H1 (cell line): ENCODE measurements at regions not wholly inside any gene's neighbourhood (a gene's known extent, or its start where the extent isn't known, plus 50 kb on each side); places are given as distances from the start of the nearest gene placed in this dataset.

ENCODE experiments used
- CTCF ChIA-PET: fragments of 300-600 bp; sonication (Branson Sonifier 250); formaldehyde crosslinking; loops from one replicate; lab custom pipeline; 2021; ENCODE audit not compliant: partially characterized antibody; lab: Charles Lee
- POLR2A ChIA-PET: fragments of 300-600 bp; sonication (Branson Sonifier 250); formaldehyde crosslinking; loops from one replicate; lab custom pipeline; 2021; ENCODE audit warnings: inconsistent platforms; ENCODE audit not compliant: partially characterized antibody; lab: Charles Lee
- DNase-seq, 2 experiments: peaks; one replicate each; pipeline versions ENCODE4 v3.0.0 to v3.0.0-alpha.2; 2010 to 2022; ENCODE audit warnings: low spot score in 2 of 2, low read depth in 1 of 2, mixed read lengths in 1 of 2
- FAIRE-seq: peaks from 2 replicates; lab custom pipeline; 2011; peaks lifted over from hg19 to GRCh38; lab: Jason Lieb, UNC
- H2AFZ ChIP-seq: 2 replicates; pipeline ENCODE4 v1.8.1; 2012; ENCODE audit warnings: low read length, inconsistent platforms
- H2AK5ac ChIP-seq: 2 replicates; pipeline ENCODE4 v1.6.1; 2013; ENCODE audit warnings: low read depth, low read length
- H2BK120ac ChIP-seq: replicated peaks from 2 replicates; pipeline ENCODE3; 2013; ENCODE audit warnings: low read depth, low read length, inconsistent platforms
- H2BK12ac ChIP-seq: 2 replicates; pipeline ENCODE4 v1.6.1; 2013; ENCODE audit warnings: low read depth, low read length
- H2BK15ac ChIP-seq: 2 replicates; pipeline ENCODE4 v1.6.1; 2013; ENCODE audit warnings: low read length
- H2BK20ac ChIP-seq: 2 replicates; pipeline ENCODE4 v1.6.1; 2013; ENCODE audit warnings: low read length
- H2BK5ac ChIP-seq: 2 replicates; pipeline ENCODE4 v1.6.1; 2013; ENCODE audit warnings: low read depth, low read length
- H3K14ac ChIP-seq: 2 replicates; pipeline ENCODE4 v1.6.1; 2013; ENCODE audit warnings: inconsistent platforms; ENCODE audit not compliant: insufficient read length
- H3K18ac ChIP-seq: 2 replicates; pipeline ENCODE4 v1.6.1; 2013; ENCODE audit warnings: low read length; ENCODE audit errors: extremely low read depth
- H3K23ac ChIP-seq: 2 replicates; pipeline ENCODE4 v1.6.1; 2013; ENCODE audit warnings: inconsistent platforms; ENCODE audit not compliant: insufficient read length
- H3K23me2 ChIP-seq: 2 replicates; pipeline ENCODE4 v1.6.1; 2013; ENCODE audit warnings: low read depth, low read length
- H3K27ac ChIP-seq: 2 replicates; pipeline ENCODE4 v1.6.1; 2011; ENCODE audit warnings: low read depth, low read length, inconsistent platforms
- H3K27me3 ChIP-seq, 4 experiments: replicated peaks in 1 of 4; 1 replicate in 1 of 4; 2 replicates in 3 of 4; pipeline versions ENCODE4 v1.6.1 to v1.8.1; 2011 to 2013; ENCODE audit warnings: low read length in 3 of 4, mild to moderate bottlenecking in 3 of 4, inconsistent platforms in 2 of 4, mixed read lengths in 2 of 4, moderate library complexity in 1 of 4; ENCODE audit not compliant: control insufficient read depth in 3 of 4, insufficient read depth in 3 of 4; ENCODE audit errors: extremely low read depth in 1 of 4
- H3K36me3 ChIP-seq, 4 experiments: 2 replicates each; pipeline versions ENCODE4 v1.6.1 to v1.8.1; 2011 to 2013; ENCODE audit warnings: mild to moderate bottlenecking in 4 of 4, low read length in 3 of 4, moderate library complexity in 2 of 4, control low read depth in 1 of 4, inconsistent platforms in 1 of 4; ENCODE audit not compliant: insufficient read depth in 4 of 4, control insufficient read depth in 2 of 4
- H3K4ac ChIP-seq: replicated peaks from 2 replicates; pipeline ENCODE3; 2013; ENCODE audit warnings: low read length, low read depth, mixed read lengths, inconsistent platforms; ENCODE audit not compliant: insufficient read length
- H3K4me1 ChIP-seq, 4 experiments: replicated peaks in 1 of 4; 1 replicate in 1 of 4; 2 replicates in 3 of 4; pipeline versions ENCODE4 v1.6.1 to v1.8.1; 2011 to 2013; ENCODE audit warnings: low read length in 3 of 4, inconsistent platforms in 2 of 4, mixed read lengths in 1 of 4; ENCODE audit not compliant: insufficient read depth in 4 of 4, control insufficient read depth in 3 of 4
- H3K4me2 ChIP-seq, 2 experiments: 2 replicates each; pipeline versions ENCODE4 v1.6.1 to v1.8.1; 2011 to 2013; ENCODE audit warnings: low read depth in 2 of 2, low read length in 2 of 2, control low read depth in 1 of 2, inconsistent platforms in 1 of 2, mild to moderate bottlenecking in 1 of 2; ENCODE audit not compliant: insufficient read depth in 1 of 2
- H3K4me3 ChIP-seq, 4 experiments: fragments of 200-600, 300-600 bp in 1 of 4; sonication (generic), shearing (Covaris generic), sonication (Bioruptor Twin) in 1 of 4; 2 replicates each; pipeline versions ENCODE4 v1.5.1 to v1.8.1; 2011 to 2016; ENCODE audit warnings: low read length in 4 of 4, low read depth in 3 of 4, control low read depth in 2 of 4, inconsistent platforms in 2 of 4, mild to moderate bottlenecking in 2 of 4, mixed read lengths in 1 of 4, moderate library complexity in 1 of 4; ENCODE audit not compliant: insufficient read depth in 2 of 4; ENCODE audit errors: extremely low read depth in 1 of 4
- H3K56ac ChIP-seq: replicated peaks from 2 replicates; pipeline ENCODE3; 2013; ENCODE audit warnings: low read depth, mild to moderate bottlenecking, mixed read lengths, low read length, inconsistent platforms; ENCODE audit not compliant: insufficient read length
- H3K79me1 ChIP-seq: 2 replicates; pipeline ENCODE4 v1.6.1; 2013; ENCODE audit warnings: low read depth, low read length, control low read depth
- H3K79me2 ChIP-seq, 2 experiments: 2 replicates each; pipeline versions ENCODE4 v1.6.1 to v1.8.1; 2012 to 2013; ENCODE audit warnings: low read length in 2 of 2, mild to moderate bottlenecking in 2 of 2, inconsistent platforms in 1 of 2; ENCODE audit not compliant: insufficient read depth in 2 of 2, control insufficient read depth in 1 of 2
- H3K9ac ChIP-seq, 4 experiments: replicated peaks in 1 of 4; 1 replicate in 1 of 4; 2 replicates in 3 of 4; pipeline versions ENCODE4 v1.6.1 to v1.8.1; 2011 to 2013; ENCODE audit warnings: low read depth in 3 of 4, low read length in 3 of 4, control low read depth in 2 of 4, mild to moderate bottlenecking in 2 of 4, moderate library complexity in 2 of 4, inconsistent platforms in 1 of 4; ENCODE audit errors: extremely low read depth in 1 of 4
- H3K9me3 ChIP-seq, 2 experiments: 2 replicates each; pipeline versions ENCODE4 v1.6.1 to v1.8.1; 2012 to 2013; ENCODE audit warnings: mild to moderate bottlenecking in 2 of 2, moderate library complexity in 2 of 2, control low read depth in 1 of 2, inconsistent platforms in 1 of 2, low read depth in 1 of 2, low read length in 1 of 2, mixed read lengths in 1 of 2; ENCODE audit not compliant: insufficient read depth in 2 of 2
- H4K20me1 ChIP-seq, 2 experiments: replicated peaks in 1 of 2; 2 replicates each; pipeline versions ENCODE3 to v1.8.1; 2011 to 2013; ENCODE audit warnings: inconsistent platforms in 2 of 2, low read length in 2 of 2, mild to moderate bottlenecking in 1 of 2; ENCODE audit not compliant: insufficient read depth in 2 of 2, control insufficient read depth in 1 of 2
- H4K5ac ChIP-seq: 2 replicates; pipeline ENCODE4 v1.6.1; 2013; ENCODE audit warnings: low read length, low read depth, mixed read lengths, inconsistent platforms; ENCODE audit not compliant: insufficient read length
- H4K8ac ChIP-seq: 2 replicates; pipeline ENCODE4 v1.8.0; 2013; ENCODE audit warnings: mild to moderate bottlenecking, moderate library complexity, low read length, inconsistent platforms; ENCODE audit not compliant: insufficient read depth; ENCODE audit errors: extremely low read depth
- H4K91ac ChIP-seq: replicated peaks from 2 replicates; pipeline ENCODE3; 2013; ENCODE audit warnings: low read length, mixed read lengths, inconsistent platforms; ENCODE audit not compliant: insufficient read length
- CBX8 ChIP-seq: fragments of 300-800, 300-1000 bp; sonication (generic); IDR thresholded peaks from 2 replicates; pipeline ENCODE4 v1.7.1; 2016; ENCODE audit warnings: low read depth, low read length, borderline replicate concordance
- E2F6 ChIP-seq: IDR thresholded peaks from 2 replicates; pipeline ENCODE4 v1.6.1; 2012; ENCODE audit warnings: inconsistent platforms
- WGBS, 2 experiments: shearing (Covaris generic) in 1 of 2; methylation state at CpG; one replicate each; pipeline versions ENCODE4 v1.1.6 to v1.1.7; 2013 to 2015; ENCODE audit warnings: low lambda C conversion rate in 2 of 2, mixed read lengths in 2 of 2, inconsistent platforms in 1 of 2, low coverage in 1 of 2, missing lambda C conversion rate in 1 of 2; ENCODE audit not compliant: insufficient replicate concordance in 2 of 2, insufficient coverage in 1 of 2, insufficient read length in 1 of 2; ENCODE audit errors: extremely low coverage in 1 of 2, missing lambda C conversion rate in 1 of 2; 5-methylcytosine and 5-hydroxymethylcytosine counted together

DNA sequence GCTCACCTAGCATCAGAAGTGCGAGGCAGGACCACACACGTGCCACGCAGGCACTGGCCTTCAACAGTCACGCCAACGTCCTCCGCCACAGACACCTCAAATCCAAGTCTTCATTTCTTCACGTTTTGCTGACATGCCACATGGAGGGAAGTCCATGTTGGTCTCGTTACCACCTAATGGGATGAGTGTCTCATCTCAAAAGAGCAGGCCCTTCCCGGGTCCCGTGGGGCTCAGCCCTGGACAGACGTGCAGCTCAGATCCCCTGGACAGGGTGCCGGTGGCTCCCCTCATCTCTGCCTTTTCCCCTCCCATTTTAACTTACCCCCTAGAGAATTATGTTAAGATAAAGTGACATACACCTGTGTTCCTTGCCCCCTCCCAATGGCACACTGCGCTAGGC lies 76.8 kb downstream of the MRPL36 start:
- Histone ChIP-seq H3K56ac (no peak overlapping the region), H3K4ac (no peak overlapping the region)
- TF ChIP-seq CBX8 (no peak), E2F6 (no peak)
- TF ChIP-seq, all 59 proteins: peak for 0
- H3K9me3 ChIP-seq = peaks cover 13 to 15% of the 10 kb centered on the region in 2 experiments; a peak in 3 of 4 replicates
- no peak overlapping the region; the same call in 1 of the 2 replicates for H2BK20ac ChIP-seq
- H2AK5ac ChIP-seq = no peak overlapping the region
- H3K79me1 ChIP-seq = no peaks in the 10 kb centered on the region
- peaks cover 0 to 17% (median 14%) of the 10 kb centered on the region in 4 experiments; a peak in 6 of 7 replicates for H3K4me1 ChIP-seq
- no peak overlapping the region for H4K5ac ChIP-seq
- peaks cover 0 to 9% (median 3%) of the 10 kb centered on the region in 4 experiments; a peak in 2 of 7 replicates for H3K27me3 ChIP-seq
- POLR2A ChIA-PET = no interaction called here
- no peak overlapping the region for H2AFZ ChIP-seq
- no peak overlapping the region for H3K4me2 ChIP-seq
- no peak overlapping the region for H3K27ac ChIP-seq
- no peak overlapping the region for H2BK120ac ChIP-seq
- H3K4me3 ChIP-seq = no peak overlapping the region
- H4K8ac ChIP-seq = no peak overlapping the region
- no peak overlapping the region for H2BK5ac ChIP-seq
- no peaks in the 10 kb centered on the region for H3K79me2 ChIP-seq
- H3K36me3 ChIP-seq = no peaks in the 10 kb centered on the region
- DNase-seq = peak in 1 of 2 experiments; percentile 30
- no peak overlapping the region for H3K9ac ChIP-seq
- no peak overlapping the region for H4K91ac ChIP-seq
- no peaks in the 10 kb centered on the region for H4K20me1 ChIP-seq
- FAIRE-seq = no peak
- no peak overlapping the region for H3K18ac ChIP-seq
- H3K23ac ChIP-seq = no peak overlapping the region
- CTCF ChIA-PET = no interaction called here
- 83% methylated on average over 12 of the region's 13 CpGs; no CpG with 5 or more reads in 1 of the 2 experiments for WGBS, 2 experiments
- H3K23me2 ChIP-seq = peaks cover 2% of the 10 kb centered on the region; the same call in 1 of the 2 replicates
- H3K14ac ChIP-seq = no peak overlapping the region
- no peak overlapping the region for H2BK15ac ChIP-seq
- no peak overlapping the region for H2BK12ac ChIP-seq
